ENCODE measurements at regions not wholly inside any gene's neighbourhood (a gene's known extent, or its start where the extent isn't known, plus 50 kb on each side); places are given as distances from the start of the nearest gene placed in this dataset.

DNA sequence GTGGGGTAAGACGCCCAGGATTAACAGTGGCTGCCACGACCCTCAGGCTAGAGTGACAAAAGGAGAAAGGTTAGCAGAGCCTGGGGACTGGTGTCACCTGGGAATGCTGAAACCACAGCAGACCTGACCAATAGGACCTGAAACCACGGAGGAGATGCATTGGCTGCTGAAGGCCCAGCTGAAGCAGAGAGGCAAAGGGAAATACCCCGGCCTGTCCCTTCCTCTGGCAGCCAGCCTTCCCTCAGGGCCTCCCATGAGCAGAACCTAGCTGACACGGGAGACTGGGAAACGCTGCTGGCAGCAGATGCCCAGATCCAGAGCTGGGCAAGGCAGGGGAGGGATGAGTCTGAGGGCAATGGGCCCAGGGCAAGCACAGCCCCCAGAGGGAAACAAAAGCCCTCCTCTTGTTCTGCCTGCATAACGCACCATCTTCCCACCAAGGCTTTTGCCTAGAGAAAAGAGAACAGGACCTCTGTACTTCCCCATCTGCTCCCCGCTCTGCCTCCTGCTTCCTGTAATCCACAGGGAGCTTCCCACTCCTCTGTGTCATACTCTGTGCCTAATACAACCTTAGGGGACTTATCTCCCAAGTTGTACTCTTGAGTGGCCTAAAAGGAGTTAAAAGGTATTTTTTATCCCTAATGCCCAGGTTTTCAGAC lies 216.2 kb downstream of the ABHD5 start:
- no peak overlapping the region for H3K4me3 ChIP-seq
- no peaks in the 10 kb centered on the region for H3K36me3 ChIP-seq
- TF ChIP-seq POLR2A (IDR thresholded peaks at IDR 0.05) (no peak), CTCF (IDR thresholded peaks at IDR 0.05 in 4 of 5, conservative IDR thresholded peaks at IDR 0.05 in 1 of 5) (no peak)
- H3K27me3 ChIP-seq, result no peaks in the 10 kb centered on the region
- H3K4me1 ChIP-seq, result no peaks in the 10 kb centered on the region
- ATAC-seq (no peak), DNase-seq (no peak)
- no peak overlapping the region for H3K27ac ChIP-seq
- in situ Hi-C loops (cut with MboI; ENCODE audit: low sequenced_read_pairs in 4 of 4), result no loop called here
- intact Hi-C loops (cut with DNase I; ENCODE audit: low total_unique reads), result no loop called here
- no peaks in the 10 kb centered on the region for H3K9me3 ChIP-seq

GRCh38 chr3:43907508-43907858 lies 216.7 kb downstream of the ABHD5 start:
- H3K4me3 ChIP-seq, result no peak overlapping the region
- ATAC-seq, result no peak

GRCh38 chr3:43908456-43908855 lies 217.7 kb downstream of the ABHD5 start:
- Histone ChIP-seq H3K36me3 (no peaks in the 10 kb centered on the region), H3K4me3 (no peak overlapping the region), H3K9me3 (no peaks in the 10 kb centered on the region), H3K27me3 (no peaks in the 10 kb centered on the region), H3K27ac (no peak overlapping the region), H3K4me1 (no peaks in the 10 kb centered on the region)
- no peak for DNase-seq
- intact Hi-C loops (cut with DNase I; ENCODE audit: low total_unique reads), result no loop called here
- in situ Hi-C loops (cut with MboI; ENCODE audit: low sequenced_read_pairs in 4 of 4), result no loop called here
- TF ChIP-seq POLR2A (IDR thresholded peaks at IDR 0.05) (no peak), CTCF (IDR thresholded peaks at IDR 0.05 in 4 of 5, conservative IDR thresholded peaks at IDR 0.05 in 1 of 5) (no peak)
- no peak for ATAC-seq

More at GRCh38 chr3:43907508-43907858, 216.7 kb downstream of the ABHD5 start:
- Histone ChIP-seq H3K36me3 (no peaks in the 10 kb centered on the region), H3K27ac (no peak overlapping the region), H3K4me1 (no peaks in the 10 kb centered on the region), H3K9me3 (no peaks in the 10 kb centered on the region), H3K27me3 (no peaks in the 10 kb centered on the region)
- no peak for DNase-seq
- in situ Hi-C loops (cut with MboI; ENCODE audit: low sequenced_read_pairs in 4 of 4) (no loop called here), intact Hi-C loops (cut with DNase I; ENCODE audit: low total_unique reads) (no loop called here)
- no peak for TF ChIP-seq CTCF (IDR thresholded peaks at IDR 0.05 in 4 of 5, conservative IDR thresholded peaks at IDR 0.05 in 1 of 5)
- no peak for TF ChIP-seq POLR2A (IDR thresholded peaks at IDR 0.05)

- Histone ChIP-seq H3K4me1 (no peaks in the 10 kb centered on the region), H3K9me3 (no peaks in the 10 kb centered on the region), H3K36me3 (no peaks in the 10 kb centered on the region), H3K27ac (no peak overlapping the region), H3K27me3 (no peaks in the 10 kb centered on the region), H3K4me3 (no peak overlapping the region)
- intact Hi-C loops (cut with DNase I; ENCODE audit: low total_unique reads), result no loop called here
- ATAC-seq (no peak), DNase-seq (no peak)
- TF ChIP-seq CTCF (IDR thresholded peaks at IDR 0.05 in 4 of 5, conservative IDR thresholded peaks at IDR 0.05 in 1 of 5) (no peak), POLR2A (IDR thresholded peaks at IDR 0.05) (no peak)
- in situ Hi-C loops (cut with MboI; ENCODE audit: low sequenced_read_pairs in 4 of 4), result no loop called here
These were observed 218.4 kb downstream of the ABHD5 start for GRCh38 chr3:43909149-43909548.

DNA sequence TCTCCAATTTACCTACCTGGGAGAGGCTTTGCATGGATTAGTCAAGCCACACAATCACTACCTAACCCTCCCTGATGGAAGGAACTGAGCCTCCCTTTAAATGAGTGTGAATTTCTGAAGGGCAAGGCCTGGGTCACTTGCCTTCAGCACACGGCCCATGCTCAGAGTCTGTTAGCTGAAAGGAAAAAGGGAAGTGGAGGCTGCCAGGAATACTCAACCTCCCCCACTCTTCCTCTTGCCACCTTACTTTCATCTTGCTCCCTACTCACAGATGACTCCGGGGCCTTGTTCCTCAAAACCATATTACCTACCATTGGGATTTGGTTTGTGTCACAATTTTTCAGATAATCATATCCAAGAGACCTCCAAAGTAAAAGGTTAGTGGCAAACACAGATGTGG lies 220.0 kb downstream of the ABHD5 start:
- H3K27ac ChIP-seq, result no peak overlapping the region
- no peak for DNase-seq
- H3K9me3 ChIP-seq, result no peaks in the 10 kb centered on the region
- no peaks in the 10 kb centered on the region for H3K27me3 ChIP-seq
- TF ChIP-seq POLR2A (IDR thresholded peaks at IDR 0.05) (no peak), CTCF (IDR thresholded peaks at IDR 0.05 in 4 of 5, conservative IDR thresholded peaks at IDR 0.05 in 1 of 5) (no peak)
- intact Hi-C loops (cut with DNase I; ENCODE audit: low total_unique reads), result no loop called here
- in situ Hi-C loops (cut with MboI; ENCODE audit: low sequenced_read_pairs in 4 of 4), result no loop called here
- H3K4me1 ChIP-seq, result no peaks in the 10 kb centered on the region
- H3K4me3 ChIP-seq, result no peak overlapping the region
- H3K36me3 ChIP-seq, result no peaks in the 10 kb centered on the region
- no peak for ATAC-seq

Measured in gastrocnemius medialis (tissue), 4 donors.